ENCODE measurements at regions not wholly inside any gene's neighbourhood (a gene's known extent, or its start where the extent isn't known, plus 50 kb on each side); places are given as distances from the start of the nearest gene placed in this dataset.

- TF ChIP-seq ELF1 (CRISPR knock-in tag; IDR thresholded peaks at IDR 0.05) (no peak), IKZF1 (IDR thresholded peaks at IDR 0.05) (no peak), NFYC (CRISPR knock-in tag; IDR thresholded peaks at IDR 0.05) (no peak), ZNF44 (CRISPR knock-in tag; IDR thresholded peaks at IDR 0.05) (no peak), ZNF83 (CRISPR knock-in tag; IDR thresholded peaks at IDR 0.05; ENCODE audit: borderline replicate concordance) (no peak), ZNF883 (CRISPR knock-in tag; IDR thresholded peaks at IDR 0.05; ENCODE audit: not compliant biosample characterization) (no peak), PREB (CRISPR knock-in tag; IDR thresholded peaks at IDR 0.05) (no peak), CEBPZ (IDR thresholded peaks at IDR 0.05; ENCODE audit: low read length) (no peak), ZNF543 (CRISPR knock-in tag; IDR thresholded peaks at IDR 0.05) (no peak), ZNF781 (CRISPR knock-in tag; IDR thresholded peaks at IDR 0.05; ENCODE audit: borderline replicate concordance, not compliant biosample characterization) (no peak)
- intact Hi-C loops (cut with micrococcal nuclease; ENCODE audit: unreplicated experiment) (no loop called here), in situ Hi-C loops (cut with HindIII; ENCODE audit: extremely low pct_ligation_motif_present, low pct_unique_long_range_greater_than_20kb) (no loop called here)
- 2% methylated on average over 4 of the region's 4 CpGs for WGBS (ENCODE audit: low lambda C conversion rate)
- Histone ChIP-seq H3K9me3 (ENCODE audit: low read length) (peaks cover 16% of the 10 kb centered on the region; the same call in 1 of the 2 replicates), H3K4me3 (replicated peaks in 1 of 3; ENCODE audit: insufficient read depth in 1 of 3, low read depth in 2 of 3, low read length in 3 of 3) (no peak overlapping the region), H3K4me1 (ENCODE audit: insufficient read depth, low read length) (peaks cover 15% of the 10 kb centered on the region), H3K9ac (ENCODE audit: insufficient read depth, low read depth, low read length) (no peak overlapping the region), H3K36me3 (replicated peaks in 1 of 2; ENCODE audit: control insufficient read depth in 1 of 2, insufficient read depth in 2 of 2, low read length in 2 of 2) (no peaks in the 10 kb centered on the region), H3K27ac (ENCODE audit: extremely low read length, insufficient read depth, low read length) (no peak overlapping the region), H3K79me2 (ENCODE audit: insufficient read depth, low read length) (no peaks in the 10 kb centered on the region), H3K4me2 (ENCODE audit: low read depth, low read length) (no peak overlapping the region), H2AFZ (ENCODE audit: low read length) (no peak overlapping the region), H3K27me3 (ENCODE audit: control insufficient read depth in 1 of 2, insufficient read depth in 2 of 2, low read length in 2 of 2) (0 out of 5 replicates have a peak, but pooled peaks cover 0 to 5% of the 10 kb centered on the region in 2 experiments), H4K20me1 (ENCODE audit: insufficient read depth, low read length) (no peaks in the 10 kb centered on the region)
- ChIA-PET CTCF (ENCODE audit: low intra/inter-chr PET ratio, low total read pairs) (no interaction called here), POLR2A (no interaction called here)
- FAIRE-seq (no peak), ATAC-seq (no peak), DNase-seq (ENCODE audit: low spot score) (no peak)
- BruUV-seq (replicated peaks): no TSS peak
These were observed 103.6 kb upstream of the SHB start for GRCh38 chr9:38172586-38172985.
